ENCODE measurements at regions not wholly inside any gene's neighbourhood (a gene's known extent, or its start where the extent isn't known, plus 50 kb on each side); places are given as distances from the start of the nearest gene placed in this dataset.

DNA sequence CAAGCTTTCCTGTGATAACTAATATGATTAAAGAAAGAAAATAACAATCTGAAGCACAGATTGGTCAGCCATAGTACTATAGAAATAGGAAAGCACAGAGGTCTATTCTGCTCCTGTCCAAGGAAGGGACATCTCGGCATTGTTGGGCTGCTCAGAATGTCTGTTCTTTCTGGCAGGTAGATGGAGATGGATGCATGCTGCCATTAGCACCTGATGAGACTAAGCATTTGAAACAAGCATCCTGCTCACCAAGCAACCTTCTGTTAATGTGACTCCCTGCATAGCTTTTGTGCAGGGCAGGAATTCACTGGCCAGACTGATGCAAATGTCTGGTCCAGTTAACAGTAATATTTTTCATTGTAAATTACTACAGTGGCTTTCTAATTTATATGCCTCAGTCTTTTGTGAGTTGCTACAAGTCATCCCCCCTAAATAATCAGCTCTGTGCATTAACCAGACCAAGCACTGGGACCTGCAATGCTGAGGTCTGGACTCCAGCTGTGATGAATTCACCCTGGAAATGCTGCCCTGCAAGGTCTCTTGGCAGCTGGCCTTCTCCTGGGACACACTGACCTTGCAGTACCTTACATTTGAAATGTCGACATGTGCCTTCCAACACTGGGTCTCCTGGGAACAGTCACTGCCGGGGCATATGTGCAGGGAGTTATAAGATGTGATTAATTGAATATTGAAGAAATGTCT is 1123.7 kb downstream of the IGSF11 start:
- TF ChIP-seq, protein P1, sequence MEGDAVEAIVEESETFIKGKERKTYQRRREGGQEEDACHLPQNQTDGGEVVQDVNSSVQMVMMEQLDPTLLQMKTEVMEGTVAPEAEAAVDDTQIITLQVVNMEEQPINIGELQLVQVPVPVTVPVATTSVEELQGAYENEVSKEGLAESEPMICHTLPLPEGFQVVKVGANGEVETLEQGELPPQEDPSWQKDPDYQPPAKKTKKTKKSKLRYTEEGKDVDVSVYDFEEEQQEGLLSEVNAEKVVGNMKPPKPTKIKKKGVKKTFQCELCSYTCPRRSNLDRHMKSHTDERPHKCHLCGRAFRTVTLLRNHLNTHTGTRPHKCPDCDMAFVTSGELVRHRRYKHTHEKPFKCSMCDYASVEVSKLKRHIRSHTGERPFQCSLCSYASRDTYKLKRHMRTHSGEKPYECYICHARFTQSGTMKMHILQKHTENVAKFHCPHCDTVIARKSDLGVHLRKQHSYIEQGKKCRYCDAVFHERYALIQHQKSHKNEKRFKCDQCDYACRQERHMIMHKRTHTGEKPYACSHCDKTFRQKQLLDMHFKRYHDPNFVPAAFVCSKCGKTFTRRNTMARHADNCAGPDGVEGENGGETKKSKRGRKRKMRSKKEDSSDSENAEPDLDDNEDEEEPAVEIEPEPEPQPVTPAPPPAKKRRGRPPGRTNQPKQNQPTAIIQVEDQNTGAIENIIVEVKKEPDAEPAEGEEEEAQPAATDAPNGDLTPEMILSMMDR (IDR thresholded peaks at IDR 0.05) = no peak
- no peak for TF ChIP-seq POLR2A (IDR thresholded peaks at IDR 0.05)
